MM.1S (cell line): ENCODE measurements at regions not wholly inside any gene's neighbourhood (a gene's known extent, or its start where the extent isn't known, plus 50 kb on each side); places are given as distances from the start of the nearest gene placed in this dataset.

Experiments
- EZH2 ChIP-seq: fragments of 300-600 bp; sonication (generic); optimal IDR thresholded peaks from 2 replicates; pipeline ENCODE3; 2017; ENCODE audit warnings: low read depth, mild to moderate bottlenecking, antibody characterized with exemption, low read length, mixed read lengths
- EZH2phosphoT487 ChIP-seq: fragments of 300-600 bp; sonication (generic); IDR thresholded peaks from 2 replicates; pipeline ENCODE4 v1.6.1; 2018; ENCODE audit warnings: antibody characterized with exemption, low read length
- TF ChIP-seq, protein P1 (sequence below): fragments of 300-600 bp; sonication (generic); IDR thresholded peaks from 2 replicates; pipeline ENCODE4 v1.5.1; 2016; ENCODE audit warnings: antibody characterized with exemption, low read length, mixed read lengths

DNA sequence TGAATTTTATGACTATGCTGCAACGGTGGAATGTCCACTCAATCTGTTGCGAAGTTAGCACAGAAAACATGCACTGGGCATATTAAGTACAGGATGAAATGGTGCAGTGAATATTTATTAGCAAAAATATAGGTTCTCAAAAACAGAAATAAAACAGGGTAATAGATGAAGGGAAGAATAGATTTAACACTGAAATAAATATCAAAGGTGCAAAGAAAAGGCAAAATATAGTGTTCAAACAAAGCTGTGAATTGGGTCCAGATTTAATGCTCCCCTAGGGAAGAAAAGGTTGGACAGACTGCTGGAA lies 435.2 kb upstream of the MGMT start:
- TF ChIP-seq EZH2phosphoT487 (no peak), EZH2 (no peak)
- TF ChIP-seq, protein P1, sequence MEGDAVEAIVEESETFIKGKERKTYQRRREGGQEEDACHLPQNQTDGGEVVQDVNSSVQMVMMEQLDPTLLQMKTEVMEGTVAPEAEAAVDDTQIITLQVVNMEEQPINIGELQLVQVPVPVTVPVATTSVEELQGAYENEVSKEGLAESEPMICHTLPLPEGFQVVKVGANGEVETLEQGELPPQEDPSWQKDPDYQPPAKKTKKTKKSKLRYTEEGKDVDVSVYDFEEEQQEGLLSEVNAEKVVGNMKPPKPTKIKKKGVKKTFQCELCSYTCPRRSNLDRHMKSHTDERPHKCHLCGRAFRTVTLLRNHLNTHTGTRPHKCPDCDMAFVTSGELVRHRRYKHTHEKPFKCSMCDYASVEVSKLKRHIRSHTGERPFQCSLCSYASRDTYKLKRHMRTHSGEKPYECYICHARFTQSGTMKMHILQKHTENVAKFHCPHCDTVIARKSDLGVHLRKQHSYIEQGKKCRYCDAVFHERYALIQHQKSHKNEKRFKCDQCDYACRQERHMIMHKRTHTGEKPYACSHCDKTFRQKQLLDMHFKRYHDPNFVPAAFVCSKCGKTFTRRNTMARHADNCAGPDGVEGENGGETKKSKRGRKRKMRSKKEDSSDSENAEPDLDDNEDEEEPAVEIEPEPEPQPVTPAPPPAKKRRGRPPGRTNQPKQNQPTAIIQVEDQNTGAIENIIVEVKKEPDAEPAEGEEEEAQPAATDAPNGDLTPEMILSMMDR = no peak
